HG02759 (cell line): ENCODE measurements at regions not wholly inside any gene's neighbourhood (a gene's known extent, or its start where the extent isn't known, plus 50 kb on each side); places are given as distances from the start of the nearest gene placed in this dataset.
"Not testable (repeated sequence)": the region's sequence is repeated elsewhere in the genome, so short reads cannot be mapped to it uniquely, and the experiment has no call there.

Experiments
- ATAC-seq: cut with Tn5 transposase; IDR thresholded peaks from one replicate; pipeline ENCODE4 v1.9.1; 2021; ENCODE audit warnings: mild to moderate bottlenecking, moderate library complexity; ENCODE audit not compliant: unreplicated experiment

DNA sequence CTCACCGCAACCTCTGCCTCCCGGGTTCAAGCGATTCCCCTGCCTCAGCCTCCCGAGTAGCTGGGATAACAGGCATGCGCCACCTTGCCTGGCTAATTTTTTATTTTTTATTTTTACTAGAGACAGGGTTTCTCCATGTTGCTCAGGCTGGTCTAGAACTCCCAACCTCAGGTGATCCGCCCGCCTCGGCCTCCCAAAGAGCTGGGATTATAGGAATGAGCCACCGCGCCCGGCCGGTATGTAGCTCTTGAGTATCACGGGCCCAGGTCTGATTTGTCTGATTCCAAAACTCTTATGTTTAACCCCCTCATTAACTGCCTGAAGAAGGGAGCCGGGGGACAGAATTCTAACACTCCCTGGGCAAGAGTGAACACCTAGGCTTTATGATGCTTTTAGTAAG is 91.7 kb upstream of the OLIG2 start:
- ATAC-seq = not testable (repeated sequence)

DNA sequence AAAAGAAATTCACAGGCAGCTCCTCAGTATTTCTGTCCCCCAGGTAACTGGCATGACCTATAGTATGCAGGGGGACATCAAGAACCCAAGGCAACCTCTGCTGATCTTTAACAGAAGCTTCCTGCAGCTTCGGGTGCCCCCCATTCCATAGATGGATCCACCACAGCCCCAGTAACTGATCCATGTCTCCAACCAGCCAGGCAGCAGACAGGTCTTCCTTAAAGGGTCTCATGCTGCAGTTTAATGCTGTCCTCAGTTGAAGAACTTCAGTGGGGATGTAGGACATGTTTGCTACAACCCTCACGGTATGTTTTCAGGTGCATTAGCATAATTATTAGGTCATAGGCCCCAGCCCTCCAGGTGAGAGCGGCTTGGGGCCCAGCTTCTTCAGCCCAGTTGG is 90.9 kb upstream of the OLIG2 start:
- ATAC-seq = no peak

DNA sequence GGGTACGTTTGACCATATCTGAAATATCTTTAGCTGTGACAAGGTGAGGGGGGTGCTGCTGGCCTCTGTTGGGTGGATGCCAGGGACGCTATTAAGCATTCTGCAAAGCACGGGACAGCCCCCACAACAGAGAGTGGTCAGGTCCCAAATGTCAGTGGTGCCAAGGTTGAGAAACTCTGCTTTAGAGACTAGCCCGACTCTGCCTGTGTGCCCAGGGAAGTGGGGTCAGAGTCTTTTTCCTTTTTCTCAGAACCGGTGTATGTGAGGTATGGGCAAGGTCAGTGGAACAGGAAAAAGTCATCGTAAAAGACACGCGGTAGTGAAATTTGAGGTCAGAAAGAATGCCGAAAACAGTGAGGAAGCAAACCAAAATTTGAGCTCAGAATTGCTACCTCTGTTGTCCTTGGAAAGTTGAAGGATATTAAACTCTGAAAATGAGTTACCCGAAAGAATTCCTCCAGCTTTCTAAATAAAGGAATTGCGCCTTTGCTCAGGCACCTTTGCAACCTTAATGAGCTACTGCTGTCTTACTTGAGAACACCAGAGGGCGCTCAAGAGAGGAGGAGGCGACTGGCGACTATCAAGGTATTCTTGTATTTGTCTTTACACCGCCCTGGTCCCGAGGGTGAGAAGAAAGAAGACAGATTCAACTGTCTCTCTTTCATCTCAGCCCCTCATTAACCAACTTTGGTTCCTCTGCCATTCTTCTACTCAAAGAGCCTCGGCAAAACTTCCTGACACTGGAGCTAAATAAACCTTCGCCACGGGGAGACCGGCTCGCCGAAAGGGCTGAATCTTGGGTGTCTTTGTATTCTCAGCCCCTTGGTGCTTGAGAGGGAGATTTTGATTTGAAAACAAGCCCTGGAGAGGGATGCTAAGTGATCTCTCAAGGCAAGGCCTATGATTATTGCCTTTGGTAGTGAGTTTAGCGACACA is 85.4 kb upstream of the OLIG2 start:
- ATAC-seq = no peak

DNA sequence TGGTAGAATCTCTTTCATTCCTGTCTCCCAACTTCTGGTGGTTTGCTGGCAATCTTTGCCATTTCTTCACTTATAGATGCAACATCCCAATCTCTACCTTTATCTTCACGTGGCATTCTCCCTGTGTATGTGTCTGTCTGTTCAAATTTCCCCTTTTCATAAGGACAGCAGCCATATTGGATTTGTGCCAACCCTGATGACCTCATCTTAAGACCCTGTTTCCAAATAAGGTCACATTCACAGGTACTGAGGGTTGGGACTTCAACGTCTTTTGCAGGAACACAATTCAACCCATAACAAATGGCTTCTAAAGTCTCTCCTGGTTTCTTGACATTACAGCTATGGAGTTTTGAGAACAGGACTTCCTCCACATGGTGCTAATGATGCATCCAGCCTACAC is 84.5 kb upstream of the OLIG2 start:
- no peak for ATAC-seq

DNA sequence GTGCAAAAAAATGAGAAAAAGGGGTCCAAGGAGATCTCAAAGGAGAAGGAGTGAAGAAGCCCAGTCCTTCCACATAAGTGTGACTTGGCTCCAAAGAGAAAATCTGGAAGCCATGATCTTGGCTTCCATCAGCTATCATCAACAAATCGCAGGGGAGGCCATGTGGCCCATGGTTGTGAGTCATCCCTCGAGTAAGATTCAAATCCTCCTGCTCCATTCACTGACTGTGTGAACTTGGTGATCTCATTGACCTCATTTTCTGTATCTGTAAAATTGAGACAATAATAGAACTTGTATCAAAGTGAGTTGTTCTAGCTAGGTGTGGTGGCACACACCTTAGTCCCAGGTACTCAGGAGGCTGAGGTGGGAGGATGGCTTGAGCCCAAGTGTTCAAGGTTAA is 79.1 kb upstream of the OLIG2 start:
- no peak for ATAC-seq

DNA sequence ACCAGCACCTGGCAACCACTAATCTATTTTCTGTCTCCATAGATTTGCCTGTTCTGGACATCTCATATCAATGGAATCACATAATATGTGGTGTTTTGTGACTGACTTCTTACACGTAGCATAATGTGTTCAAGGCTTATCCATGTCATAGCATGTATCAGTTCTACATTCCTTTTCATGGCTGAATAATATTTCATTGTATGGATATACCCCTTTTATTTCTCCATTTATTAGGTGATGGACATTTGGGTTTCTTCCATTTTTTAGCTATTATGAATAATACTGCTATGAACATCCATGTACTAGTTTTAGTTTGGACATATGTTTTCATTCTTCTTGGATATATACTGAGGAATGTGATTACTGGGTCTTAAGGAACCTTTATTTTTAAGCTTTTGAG is 78.0 kb upstream of the OLIG2 start:
- no peak for ATAC-seq

DNA sequence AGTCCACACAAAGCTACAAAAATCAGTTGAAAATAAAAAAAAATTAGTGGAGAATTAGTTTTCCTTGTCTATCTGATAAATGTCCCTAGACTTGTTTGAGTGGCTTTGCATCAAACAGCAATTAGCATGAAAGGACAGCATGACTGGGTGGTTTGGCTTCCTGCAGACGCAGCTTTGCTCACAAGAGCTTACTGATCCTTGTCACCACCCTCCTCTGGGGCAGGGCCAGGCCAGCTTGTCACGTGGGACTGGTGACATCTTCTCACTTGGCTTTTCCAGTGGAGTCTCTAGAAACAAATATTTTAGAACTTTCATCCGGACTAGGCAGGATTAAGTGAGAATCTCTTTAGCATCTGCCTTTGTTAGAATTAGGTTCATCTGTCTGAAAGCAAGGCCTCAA is 76.0 kb upstream of the OLIG2 start:
- ATAC-seq = no peak

DNA sequence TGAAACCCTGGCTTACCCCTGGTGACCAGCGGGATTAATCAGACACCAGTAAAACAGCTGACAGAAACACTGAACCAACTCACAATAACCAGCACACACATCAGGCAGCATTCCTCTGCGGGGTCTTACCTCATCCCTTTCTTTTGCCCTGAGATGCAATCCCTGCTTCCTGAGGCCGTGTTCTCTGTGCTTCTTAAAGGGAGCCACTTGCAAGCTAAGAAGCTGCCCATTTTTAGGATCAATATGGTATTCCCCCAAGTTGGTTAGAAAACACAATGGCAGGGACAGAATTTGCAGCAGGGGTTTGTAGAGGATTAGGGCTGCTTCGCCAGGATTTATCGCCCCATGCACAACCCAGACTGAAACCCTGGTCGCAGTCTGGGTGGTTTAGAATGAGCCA is 74.7 kb upstream of the OLIG2 start:
- ATAC-seq = no peak

DNA sequence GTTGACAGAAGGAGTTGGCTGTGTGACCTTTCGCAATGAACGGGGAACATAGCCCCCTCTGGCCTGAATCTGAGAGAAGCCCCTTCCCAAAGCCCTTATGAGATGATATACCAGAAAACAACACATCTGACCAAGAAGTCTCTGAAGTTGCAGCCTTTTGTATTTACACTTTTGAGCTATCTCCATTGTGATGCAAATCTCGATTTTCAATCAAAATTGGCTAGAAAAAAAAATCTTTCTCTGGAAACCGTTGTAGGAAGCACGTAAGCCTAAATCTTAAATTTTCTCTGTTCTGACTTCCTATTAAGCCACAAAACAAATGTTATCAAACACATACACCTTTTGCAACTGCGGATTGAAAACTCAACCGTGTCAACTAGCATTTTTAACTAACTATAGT is 71.4 kb upstream of the OLIG2 start:
- ATAC-seq = no peak

DNA sequence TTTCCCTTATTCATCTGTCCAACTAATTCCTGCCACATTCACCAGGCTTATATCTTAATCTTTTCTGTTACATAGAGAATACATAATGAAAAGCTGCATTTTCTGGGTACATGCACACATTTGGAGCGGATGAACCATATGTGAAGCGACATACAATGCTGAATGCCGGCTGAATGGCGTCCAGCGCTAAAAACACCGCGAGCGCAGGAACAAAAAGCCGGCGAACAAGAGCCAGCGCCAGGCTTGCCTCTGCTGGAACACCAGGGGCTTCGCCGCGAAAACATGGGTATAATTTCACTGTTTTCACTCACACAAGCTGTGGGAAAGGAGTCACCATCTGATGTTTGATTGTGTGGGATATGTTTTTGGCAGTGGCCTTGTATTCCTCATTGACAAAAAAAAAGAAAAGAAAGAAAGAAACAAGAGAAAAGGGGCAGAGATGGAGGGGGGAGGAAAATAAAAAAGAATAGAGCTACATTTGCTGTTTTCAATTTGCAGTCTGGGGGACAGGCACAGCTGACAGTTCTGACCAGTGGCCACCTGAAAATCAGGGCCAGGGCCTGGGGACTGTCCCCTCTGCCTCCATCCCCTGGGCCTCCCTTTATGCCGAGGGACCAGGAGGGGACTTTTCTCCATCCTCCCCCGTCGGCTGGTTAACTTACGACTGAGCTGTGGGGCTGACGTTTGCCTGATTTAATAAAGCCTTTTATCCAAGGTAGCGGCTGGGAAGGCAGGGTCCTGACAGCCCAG is 70.2 kb upstream of the OLIG2 start:
- no peak for ATAC-seq

DNA sequence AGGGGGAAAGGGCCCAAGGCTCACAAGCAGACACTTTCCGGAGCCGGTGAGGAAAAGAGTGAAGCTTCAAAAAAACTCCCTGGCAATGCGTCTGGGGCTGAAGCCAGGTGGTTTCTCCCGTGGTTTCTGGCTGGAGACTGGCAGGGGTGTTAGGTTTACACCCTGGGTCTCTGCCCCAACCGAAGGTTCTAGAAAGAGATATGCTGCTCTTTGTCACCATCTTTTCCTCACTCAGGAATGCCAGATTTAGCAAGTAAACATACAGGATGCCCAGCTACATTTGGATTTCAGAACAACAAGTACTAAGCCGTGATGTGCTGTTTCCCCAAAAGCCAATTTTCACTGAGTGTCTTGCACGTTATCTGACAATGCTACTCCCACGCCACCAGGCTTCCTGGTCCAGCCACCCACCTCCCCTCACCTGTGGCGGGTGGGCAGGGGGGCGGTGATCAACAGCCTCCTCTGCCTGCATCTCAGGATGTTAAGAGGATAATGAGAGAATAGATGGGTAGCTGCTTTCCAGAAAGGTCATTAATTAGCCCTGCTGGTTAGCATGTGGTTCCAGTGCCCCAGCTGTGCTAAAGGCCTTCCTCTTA is 69.6 kb upstream of the OLIG2 start:
- no peak for ATAC-seq

DNA sequence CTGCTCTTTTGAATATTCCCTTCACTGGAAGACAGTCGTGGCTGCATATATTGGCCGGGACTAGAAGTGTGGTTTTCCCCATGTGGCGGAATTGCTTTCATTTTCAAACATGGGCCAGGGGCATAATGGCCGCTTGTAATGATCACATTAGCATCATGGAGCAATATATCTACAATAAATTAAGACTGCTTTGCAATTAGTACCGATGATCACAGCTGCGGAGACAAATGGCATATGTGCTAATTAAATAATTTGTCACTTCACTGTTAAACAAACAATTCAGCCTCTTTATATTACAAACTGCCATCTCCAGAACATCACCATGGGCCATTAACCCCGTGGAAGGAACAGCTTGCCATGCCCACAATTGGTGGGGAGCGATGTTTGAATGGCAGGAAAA is 68.2 kb upstream of the OLIG2 start:
- no peak for ATAC-seq

DNA sequence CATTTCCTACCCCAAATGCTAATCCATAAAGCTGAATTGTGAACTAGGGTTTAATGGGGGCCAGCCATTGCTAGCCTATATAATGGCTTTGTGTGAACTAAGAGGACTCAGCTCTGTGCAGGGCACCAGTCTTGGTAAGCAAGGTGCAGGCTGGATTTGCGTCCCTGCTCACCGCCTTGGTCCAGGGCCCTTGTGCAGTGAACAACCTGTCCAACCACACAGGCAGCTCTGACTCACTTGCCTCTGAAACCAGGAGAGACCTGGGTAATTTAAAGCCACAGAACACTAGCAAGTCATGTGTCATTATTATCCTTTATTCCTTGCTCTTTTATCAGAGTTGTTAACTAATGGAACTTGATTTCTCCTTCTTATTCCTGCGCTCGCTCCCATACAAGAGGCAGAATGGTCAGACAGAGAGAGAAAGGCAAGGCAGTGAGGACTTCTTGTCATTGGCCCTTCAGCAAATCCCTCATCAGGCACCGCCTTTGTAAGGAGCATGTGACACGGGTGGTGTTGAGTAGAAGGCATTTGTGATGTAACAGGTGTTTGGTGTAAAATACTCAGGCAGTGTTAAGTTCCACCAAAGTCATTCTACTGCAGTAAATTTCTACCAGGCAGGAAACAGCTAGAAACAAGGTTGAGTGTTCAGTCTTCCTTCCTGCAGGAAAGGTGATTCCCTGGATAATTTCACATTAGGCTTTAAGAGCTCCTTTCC is 67.3 kb upstream of the OLIG2 start:
- no peak for ATAC-seq

DNA sequence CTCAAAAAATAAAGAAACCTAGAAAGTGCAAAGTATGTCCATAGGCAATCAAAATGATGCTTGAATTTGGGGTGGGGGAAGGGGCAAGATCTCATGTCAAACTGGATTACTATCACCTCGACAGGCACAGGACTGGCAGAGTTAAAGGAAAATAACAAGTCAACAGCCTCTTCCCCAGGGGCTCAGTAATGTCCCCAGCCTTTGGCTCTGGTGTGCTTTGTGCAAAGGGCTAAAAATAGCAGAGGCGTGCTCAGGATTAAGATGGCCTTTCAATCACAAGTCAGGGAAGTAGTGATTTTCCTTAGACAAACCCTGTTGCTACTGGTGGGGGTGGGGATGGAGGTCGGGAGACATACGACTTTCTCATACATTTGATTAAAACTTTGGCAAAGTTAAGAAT is 63.5 kb upstream of the OLIG2 start:
- ATAC-seq = no peak

DNA sequence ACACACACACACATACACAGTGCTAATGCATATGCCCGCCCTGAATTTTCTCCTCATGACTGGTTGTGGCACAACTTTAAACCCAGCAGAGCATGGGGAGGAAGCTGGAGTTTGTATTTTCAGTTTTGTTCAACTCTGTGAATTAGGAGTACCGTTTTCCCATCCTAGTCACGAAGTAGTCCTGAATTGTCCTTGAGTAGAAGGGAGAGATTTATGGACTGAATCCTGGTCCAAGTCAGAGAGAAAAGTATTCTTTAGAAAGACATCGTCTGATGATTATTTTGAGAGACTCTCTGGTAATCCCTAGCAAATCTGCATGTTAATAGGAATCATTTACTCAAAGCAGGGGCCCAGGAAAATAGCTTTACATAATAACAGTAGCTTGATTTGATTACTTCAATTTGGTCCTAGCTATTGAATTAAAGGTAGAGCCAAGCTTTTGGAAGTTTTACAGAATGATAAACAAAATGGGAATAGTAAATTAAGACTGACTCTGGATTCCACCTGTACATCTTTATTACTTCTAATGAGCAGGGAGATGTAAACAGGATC is 60.5 kb upstream of the OLIG2 start:
- ATAC-seq = no peak

DNA sequence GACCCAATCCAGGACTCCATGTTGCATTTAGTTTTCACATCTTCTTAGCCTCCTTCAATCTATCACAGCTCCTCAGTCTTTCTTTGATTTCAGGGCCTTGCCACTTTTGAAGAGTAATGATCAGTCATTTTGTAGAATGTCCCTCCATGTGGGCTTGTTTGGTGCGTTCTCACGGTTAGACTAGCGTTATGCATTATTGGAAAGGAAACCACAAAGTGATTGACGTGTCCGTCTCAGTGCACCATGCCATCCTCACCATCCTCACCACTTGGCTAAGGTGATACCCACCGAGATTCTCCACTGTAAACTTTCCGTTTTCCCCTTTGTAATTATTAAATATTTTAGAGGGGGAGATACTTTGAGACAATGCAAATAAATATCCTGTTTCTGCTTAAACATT is 59.6 kb upstream of the OLIG2 start:
- ATAC-seq = no peak

DNA sequence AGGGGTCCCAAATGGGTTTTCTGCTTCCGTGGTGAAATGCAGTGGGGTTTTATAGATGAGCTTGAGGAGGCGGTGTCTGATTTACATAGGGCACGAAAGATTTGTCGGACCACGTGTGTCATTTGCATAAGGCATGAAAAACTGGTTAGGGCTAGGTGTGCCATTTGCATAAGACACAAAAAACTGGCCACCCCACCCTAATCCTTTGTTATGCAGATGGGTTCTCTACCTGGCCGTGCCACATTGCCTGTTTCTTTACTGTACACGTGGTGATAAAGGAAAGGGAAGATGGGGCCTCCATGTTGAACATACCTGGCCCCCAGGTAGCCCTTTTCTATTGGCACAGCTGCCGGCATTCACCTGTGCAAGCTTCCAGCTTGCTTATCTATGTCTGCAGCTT is 57.6 kb upstream of the OLIG2 start:
- not testable (repeated sequence) for ATAC-seq

DNA sequence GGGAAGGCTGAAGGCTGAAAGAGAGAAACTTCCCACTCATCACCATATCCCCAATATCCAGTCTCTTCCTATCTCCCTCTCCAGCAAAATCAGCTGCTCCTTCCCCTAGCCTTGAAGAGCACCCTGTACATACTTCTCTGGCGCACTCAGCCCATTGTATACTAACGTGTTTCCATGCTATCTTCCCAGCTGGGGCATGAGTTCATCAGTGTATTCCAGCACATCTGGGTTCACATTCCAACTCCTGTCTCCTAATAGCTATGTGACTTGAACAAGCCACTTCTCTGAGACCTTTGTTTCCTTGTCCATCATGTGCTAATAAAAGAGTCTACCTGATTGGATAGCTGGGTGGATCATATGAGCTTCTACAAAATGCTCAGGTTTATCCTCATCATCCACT is 51.1 kb upstream of the OLIG2 start:
- no peak for ATAC-seq

DNA sequence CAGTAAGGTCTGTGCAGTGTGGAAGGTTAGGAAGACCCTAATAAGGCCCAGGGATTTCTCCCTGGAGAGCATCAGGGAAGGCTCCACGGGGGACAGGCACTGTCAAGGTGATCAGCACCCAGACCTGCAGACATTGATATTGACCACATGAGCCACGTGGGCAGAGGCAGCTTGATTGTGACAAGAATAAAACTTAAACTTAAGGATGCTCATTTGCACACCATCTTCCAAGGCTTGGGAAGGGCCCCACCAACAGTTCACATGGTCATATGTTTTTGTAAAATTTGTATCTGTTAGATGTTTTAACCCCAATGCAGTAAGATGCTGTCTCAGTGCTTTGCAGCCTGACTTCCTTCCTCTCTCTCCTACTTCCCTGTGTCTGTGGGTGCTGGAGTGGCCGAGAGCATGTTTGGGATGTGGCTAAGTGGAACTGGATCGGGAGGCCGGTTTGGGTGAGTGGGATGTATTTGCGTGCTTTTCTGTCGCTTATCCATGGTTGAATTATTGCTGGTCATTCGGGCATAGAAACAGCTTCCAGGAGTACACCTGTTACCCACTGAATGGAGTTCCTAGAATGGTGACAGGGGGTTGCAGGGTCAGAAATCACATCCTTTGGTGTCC is 49.8 kb upstream of the OLIG2 start:
- ATAC-seq = no peak
